HK-2 (cell line): ENCODE measurements at regions not wholly inside any gene's neighbourhood (a gene's known extent, or its start where the extent isn't known, plus 50 kb on each side); places are given as distances from the start of the nearest gene placed in this dataset.
A peak's percentile ranks its signal among the peaks of the same experiment; 100 is the strongest.

Source experiments
- DNase-seq: peaks from one replicate; pipeline ENCODE4 v3.0.0-alpha.2; 2018; ENCODE audit not compliant: unreplicated experiment

- DNase-seq, result no peak
Observed at GRCh38 chr11:26234451-26234850, 97.5 kb upstream of the ANO3 start.

GRCh38 chr11:26243426-26243825 is 88.5 kb upstream of the ANO3 start:
- DNase-seq, result no peak

DNA sequence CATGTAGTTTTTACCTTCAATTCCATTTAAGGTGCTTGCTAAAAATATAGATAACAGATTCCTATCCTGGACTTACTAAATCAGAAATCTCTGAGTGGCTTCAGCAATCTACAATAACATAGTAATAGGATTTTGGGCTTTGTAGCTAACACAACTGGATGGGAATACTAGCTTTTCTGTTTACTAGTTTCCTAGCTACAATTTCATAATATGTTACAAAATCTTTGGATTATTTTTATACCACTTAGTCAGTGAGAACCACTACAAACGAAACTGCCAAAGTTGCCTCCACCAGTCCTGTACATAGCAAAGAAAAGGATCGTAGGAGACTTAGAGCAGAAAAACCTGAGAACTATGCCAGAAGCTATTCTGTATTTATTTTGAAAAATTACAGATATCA is 87.7 kb upstream of the ANO3 start:
- DNase-seq, result no peak

- DNase-seq, result no peak
Observed at GRCh38 chr11:26245046-26245445, 86.9 kb upstream of the ANO3 start.

- DNase-seq, result no peak
Observed at GRCh38 chr11:26247340-26247739, 84.6 kb upstream of the ANO3 start.

DNA sequence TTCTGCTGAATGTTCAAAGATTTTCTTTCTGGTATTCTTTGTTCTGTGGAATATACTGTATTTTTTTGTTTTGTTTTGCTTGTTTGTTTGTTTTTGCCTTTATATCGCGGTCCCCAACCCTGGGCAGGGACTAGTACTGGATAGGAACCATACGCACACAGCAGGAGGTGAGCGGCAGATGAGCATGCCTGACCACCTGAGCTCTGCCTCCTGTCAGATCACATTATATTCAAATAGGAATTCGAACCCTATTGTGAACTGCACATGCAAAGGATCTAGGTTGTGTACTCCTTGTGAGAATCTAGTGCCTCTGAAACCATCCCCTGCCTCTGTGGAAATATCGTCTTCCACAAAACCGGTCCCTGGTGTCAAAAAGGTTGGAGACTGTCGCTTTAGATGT is 83.3 kb upstream of the ANO3 start:
- DNase-seq, result no peak

DNA sequence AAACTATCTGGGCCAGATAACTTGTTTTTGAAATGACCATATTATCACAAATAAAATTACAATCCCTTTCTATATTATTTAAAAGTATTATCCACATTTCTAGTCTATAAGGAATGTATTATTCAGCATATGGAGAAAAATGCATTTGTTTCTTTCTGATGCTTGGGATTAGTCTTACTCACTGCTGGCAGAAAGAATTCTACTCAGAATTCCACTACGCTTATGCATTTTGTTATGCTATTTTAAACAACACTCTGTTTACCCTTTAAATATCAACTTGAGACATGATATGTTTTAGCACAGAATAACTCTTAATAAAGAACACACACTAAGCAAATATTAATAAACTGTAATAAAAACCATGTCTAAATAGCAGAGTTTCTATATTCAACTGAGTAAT is 77.6 kb upstream of the ANO3 start:
- DNase-seq, result no peak

GRCh38 chr11:26263769-26264168 is 68.2 kb upstream of the ANO3 start:
- DNase-seq, result no peak

GRCh38 chr11:26264266-26264665 is 67.7 kb upstream of the ANO3 start:
- no peak for DNase-seq

DNA sequence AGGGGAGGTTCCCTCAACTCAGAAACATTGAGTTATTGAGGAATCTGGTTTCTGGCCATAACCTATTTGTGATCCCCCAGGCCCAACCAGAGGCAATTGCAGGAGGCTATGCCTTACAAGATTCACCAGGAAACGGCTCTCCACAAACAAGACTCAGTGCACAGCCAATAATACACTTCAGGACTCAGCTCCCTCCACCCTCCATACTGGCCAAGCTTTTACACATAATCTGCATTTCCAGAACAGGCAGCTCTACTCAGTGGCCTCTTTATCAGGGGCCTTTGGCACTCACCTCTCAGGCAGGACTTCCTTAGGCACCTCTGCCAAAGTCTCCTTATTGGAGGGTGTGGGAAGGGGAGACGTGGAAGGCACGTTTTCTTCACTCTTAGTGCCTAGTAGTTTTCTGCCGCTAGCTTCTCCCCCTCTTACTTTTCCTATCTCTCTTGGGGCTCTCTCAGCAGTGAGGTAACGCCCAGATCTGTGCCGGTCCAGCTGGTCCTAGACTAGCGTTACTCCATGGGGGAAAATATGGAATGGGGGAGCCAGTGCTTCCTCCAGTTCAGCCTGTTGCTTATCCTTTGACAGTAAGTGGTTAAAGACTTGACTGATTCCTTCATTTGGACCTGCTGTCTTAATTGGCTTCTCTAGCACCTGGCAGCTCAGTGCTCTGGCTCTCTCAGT is 62.8 kb upstream of the ANO3 start:
- no peak for DNase-seq

- no peak for DNase-seq
Observed at GRCh38 chr11:26271666-26272065, 60.3 kb upstream of the ANO3 start.

GRCh38 chr11:26276798-26277424 is 55.0 kb upstream of the ANO3 start:
- peak; percentile 32 for DNase-seq

- no peak for DNase-seq
Observed at GRCh38 chr11:26278354-26278753, 53.6 kb upstream of the ANO3 start.
